HG03139 (cell line): ENCODE measurements at regions not wholly inside any gene's neighbourhood (a gene's known extent, or its start where the extent isn't known, plus 50 kb on each side); places are given as distances from the start of the nearest gene placed in this dataset.
A peak's percentile ranks its signal among the peaks of the same experiment; 100 is the strongest.

Experiments used
- ATAC-seq: cut with Tn5 transposase; IDR thresholded peaks from one replicate; pipeline ENCODE4 v1.9.1; 2021; ENCODE audit not compliant: unreplicated experiment

DNA sequence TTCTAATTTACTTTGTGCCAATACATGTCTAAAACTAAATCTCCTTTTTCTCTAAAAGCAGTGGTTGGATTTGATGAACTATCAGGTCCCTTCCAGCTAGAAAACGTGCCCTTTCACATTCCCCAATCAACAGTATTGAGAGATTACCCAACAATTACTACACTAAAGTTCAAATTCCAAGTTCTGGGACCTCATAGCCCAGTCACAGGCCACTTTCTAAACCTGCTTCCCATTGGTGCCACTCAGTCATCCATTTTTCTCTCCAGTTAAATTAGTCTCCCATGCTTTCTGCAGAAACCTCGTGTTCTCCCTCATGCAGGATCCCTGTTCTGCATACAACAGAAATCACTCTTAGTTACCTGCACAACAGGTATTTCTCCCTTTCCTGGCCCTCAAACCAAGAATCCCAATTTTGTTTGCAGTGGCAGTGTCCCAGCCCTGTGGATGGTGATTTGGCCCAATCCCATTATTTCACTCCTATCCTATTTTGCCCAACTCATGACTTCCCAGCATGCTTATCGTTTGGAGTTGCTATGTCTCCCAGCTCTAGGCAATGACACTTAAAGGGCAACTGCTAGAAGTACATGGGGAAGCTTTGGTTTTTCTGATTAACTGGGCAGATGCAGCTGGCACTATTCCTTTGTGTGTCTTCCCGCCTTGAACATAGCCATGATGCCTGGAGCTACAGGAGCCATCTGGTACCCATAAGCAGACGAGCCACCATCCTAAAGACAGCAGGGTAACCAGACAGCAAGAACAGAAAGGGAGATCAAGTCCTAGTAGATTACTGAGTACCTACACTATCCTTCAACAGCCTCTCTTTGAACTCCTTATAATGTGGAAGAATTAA is 224.2 kb downstream of the MINAR1 start:
- ATAC-seq: no peak

DNA sequence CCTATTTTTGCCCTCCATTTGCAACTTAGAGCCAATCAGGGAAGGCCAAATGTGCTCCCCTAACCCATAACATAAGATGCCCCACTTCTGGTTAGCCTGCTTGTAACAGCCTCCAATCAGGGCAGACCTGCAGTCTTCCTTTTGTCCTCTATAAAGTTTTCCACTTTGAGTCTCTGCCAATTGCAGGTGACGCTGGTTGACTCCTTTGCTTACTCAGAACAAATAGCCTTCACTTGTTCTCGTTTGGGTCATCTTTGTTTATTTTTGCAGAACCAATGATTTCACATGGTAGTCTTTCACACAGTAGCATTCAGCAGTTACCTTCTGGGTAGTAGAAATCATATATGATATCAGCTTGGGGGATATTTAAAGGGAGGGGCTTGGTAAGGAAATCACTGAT is 225.6 kb downstream of the MINAR1 start:
- no peak for ATAC-seq

DNA sequence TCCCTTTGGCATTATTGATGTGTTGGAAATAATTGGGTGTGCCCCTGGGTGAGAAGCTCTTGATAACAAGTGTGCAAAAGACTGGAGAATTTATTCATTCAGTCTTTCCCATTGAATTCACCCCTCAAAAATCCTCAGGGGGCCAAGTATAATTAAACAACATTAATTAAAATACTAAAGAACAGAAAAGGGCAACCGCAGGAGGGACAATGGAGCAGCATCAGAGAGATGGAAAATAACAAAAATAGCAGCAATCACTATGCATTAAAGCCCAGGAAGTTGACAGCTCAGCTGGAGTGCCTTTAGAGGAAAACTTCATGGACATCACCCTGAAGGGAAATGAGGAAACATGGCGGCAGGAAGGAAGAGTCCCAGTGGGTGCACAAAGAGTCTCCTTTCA is 227.6 kb downstream of the MINAR1 start:
- ATAC-seq: no peak

DNA sequence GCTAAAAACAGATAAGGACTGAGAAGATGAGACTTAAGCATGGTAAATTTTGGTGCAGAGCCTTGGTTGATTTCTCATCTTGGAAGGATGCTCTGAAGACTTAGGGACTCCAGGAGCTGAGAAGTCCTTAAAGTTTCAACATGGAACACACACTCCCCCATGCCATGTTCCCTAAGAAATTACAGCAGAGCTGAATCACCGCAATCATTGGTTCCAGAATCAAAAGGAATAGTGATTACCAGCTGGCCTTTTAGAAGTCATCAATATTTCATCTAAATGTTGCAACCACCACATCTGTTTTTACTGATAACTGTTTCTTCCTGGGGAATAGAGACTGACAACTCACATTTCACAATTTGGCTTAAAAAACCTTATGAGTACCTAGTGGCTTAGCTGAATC is 229.3 kb downstream of the MINAR1 start:
- no peak for ATAC-seq

DNA sequence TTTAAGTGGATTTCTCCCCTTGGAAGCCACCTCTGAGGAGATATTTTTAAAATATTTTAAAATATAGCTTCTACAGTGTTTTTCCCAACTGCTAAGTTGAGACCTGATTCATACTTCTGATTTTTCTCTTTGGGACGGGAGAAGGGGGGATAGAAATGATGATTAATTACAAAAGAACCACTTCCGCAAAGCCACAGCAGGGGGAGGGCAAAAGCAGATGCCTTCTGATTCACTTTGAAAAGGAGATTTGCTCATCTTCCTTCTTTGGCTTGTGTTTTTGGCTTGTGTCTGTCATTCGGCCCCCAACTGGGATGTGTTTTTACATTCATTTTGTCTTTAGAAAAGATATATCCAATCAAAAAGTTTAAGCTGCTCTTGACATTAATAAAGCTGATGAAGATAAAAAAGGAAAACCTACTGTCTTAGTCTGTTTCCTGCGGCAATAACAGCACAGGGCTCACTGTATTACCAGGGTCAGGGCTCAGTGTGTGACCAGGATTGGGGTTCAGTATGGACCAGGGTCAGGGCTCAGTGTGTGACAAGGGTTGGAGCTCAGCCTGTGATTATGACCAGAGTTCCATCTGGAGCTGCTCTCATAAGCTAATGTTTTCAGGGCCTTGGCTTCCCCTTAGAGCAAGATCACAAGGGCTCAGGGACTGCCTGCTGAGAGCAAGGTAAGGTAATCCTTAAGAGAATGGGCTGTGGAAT is 223.2 kb downstream of the MTHFS start:
- ATAC-seq: peak; percentile 68

DNA sequence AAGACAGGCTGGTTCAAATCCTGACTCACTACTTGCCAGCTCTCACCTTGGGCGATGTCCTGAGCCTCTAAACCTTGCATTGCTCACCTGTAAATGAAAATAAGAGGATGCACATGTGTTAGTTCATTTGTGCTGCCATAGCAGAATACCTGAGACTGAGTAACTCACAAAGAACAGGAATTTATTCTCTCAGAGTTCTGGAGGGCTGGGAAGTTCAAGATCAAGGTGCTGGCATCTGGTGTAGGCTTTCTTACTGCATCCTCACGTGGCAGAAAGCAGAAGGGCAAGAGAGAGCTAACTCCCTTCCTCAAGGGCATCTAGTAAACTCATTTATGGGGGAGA is 222.7 kb downstream of the MTHFS start:
- no peak for ATAC-seq

DNA sequence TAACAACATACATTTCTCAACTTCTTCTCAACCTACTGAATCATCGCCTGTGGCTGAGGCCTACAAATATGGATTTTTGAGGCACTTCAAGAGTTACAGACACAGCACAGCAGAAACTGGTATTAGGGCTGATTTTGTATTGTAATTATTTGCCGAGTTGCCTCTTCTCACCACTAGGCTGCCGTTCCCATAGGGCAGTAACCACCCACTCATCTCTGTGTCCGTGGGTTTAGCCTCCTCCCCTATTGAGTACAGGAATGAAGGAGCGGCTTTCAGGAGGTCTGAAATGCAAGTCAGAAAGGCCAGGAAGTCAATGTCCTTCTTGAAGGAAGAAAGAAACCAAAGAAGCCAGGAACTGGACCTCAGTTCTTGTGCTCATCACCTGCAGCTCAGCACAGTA is 220.8 kb downstream of the MTHFS start:
- no peak for ATAC-seq

DNA sequence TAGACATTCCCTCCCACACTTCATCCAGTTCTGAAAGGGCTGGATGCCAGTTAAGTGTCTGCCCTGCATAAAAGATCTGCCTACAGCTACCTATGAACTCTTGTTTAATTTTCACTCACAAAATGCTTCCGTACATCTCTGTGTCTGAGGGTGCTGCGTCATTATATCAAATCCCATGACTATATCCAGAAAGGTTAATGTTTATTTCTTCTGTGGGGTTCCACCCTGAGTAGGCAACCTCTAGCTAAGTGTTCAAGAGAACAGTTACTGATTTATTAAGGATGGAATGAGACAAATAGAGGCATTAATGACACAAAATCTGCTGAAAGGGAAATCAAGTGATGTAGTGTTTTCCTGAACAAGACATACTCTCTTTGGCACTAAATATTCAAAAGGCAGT is 220.2 kb downstream of the MTHFS start:
- no peak for ATAC-seq

DNA sequence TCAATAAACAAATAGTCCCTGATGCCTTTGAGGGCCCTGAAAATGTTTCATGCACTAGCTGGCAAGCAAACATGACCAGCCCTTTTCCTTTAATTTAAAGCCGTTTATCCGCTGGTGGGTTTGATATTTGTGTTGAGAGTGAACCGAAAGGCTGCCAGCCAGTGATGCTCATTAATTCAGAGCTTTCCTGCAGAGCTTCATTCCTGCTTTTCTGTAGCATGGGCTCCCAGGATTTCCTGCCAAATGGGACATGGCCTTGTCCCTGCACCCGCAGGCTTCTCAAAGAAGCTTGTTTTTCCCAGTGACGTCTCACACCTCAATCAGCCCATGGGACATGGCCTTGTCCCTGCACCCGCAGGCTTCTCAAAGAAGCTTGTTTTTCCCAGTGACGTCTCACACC is 219.6 kb downstream of the MTHFS start:
- no peak for ATAC-seq

DNA sequence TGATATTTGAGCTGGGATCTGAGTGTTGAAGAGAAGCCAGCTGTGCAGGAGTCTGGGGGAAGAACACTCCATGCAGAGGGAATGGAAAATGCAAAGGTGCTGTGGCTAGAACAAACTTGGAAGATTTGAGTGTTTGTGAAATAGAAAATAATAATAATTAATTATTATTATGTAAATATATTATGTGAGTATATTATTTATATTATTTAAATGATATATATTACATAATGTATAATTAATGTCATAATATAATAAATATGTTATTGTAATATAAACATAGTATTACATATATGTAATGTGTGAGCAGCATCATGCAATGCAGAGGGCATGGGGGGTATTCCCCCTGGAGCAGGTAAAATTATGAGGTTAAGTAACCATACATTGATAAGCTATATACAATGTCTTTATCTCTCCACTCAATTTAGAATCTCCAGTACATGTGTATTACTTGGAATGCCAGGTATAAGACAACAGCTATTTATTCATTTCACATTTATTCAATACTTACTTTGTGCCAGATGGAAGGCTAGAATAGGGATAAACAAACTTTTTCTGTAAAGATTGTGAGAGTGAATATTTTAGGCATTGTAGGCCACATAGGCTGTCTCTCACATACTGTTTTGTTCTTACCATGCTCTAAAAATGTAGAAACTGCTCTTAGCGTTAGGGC is 218.6 kb downstream of the MTHFS start:
- ATAC-seq: no peak

DNA sequence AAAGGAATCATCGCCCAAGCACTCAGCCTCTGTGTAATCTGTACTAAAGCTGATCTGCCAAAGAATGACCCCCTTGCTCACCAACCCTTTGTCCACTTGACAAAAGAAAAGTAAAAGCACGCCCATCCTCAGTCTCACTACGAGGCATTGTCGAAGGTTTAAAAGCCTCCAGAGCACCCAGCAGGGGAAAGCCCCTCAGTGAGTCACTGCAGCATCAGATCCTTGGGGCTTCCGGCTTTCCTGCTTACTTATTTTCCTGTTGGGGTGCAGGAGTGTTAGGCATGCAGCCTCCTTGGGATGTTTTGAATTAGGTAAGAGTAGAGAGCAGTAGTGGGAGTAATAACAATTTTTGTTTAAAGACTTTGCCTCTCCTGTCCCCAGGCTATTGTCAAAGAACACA is 216.1 kb downstream of the MTHFS start:
- no peak for ATAC-seq

DNA sequence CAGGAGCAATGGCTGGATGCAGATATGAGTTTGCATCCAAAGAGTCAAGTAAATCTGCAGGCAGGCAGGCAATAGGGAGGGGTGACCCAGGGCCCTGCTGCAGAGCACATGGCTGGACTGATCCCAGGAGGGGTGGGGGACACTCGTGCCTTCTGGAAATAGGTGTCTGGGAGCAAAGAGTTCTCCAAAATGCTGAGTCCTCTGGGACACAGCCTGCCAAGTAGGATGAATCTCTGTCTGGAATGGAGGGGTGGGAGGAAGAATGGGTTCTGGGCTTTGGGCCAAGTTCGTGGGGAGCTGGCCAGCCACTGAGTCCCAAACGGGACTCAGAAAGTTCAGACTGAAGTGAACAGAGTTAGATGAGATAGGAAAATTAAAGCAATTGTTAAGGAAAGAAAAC is 214.5 kb downstream of the MTHFS start:
- no peak for ATAC-seq

DNA sequence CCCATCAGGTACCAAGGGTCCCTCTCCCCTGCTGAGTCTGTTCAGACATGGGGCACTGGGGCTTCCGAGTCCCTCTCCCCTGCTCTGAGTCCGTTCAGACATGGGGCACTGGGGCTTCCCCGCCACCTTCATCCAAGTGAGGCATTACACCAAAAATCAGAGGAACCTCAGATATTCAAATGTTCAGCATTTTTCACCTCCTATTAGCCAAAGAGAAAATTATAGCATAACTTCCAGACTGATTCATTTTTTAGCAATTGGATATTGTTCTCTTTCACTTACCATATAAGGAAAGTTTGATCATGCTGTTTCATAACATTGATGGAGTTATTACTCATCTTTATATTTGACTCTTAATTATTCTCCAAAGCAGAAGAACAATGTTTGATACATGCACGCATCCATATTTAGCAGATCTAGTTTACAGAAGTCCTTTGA is 213.9 kb downstream of the MTHFS start:
- ATAC-seq: no peak

DNA sequence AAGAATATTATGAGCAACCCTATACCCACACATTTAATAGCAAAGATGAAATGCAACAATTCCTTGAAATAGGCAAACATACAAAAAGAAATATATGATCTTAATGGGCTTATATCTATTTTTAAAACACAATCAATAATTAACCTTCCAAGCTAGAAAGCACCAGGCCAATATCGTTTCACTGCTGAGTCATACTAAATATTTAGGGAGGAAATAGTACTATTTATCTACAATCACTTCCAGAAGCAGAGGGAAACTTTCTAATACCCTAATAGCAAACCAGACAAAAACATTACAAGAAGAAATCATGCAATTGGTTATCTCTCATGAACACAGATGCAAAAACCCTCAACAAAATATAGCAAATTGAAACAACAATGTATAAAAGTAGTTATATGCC is 207.8 kb downstream of the MTHFS start:
- ATAC-seq: no peak

DNA sequence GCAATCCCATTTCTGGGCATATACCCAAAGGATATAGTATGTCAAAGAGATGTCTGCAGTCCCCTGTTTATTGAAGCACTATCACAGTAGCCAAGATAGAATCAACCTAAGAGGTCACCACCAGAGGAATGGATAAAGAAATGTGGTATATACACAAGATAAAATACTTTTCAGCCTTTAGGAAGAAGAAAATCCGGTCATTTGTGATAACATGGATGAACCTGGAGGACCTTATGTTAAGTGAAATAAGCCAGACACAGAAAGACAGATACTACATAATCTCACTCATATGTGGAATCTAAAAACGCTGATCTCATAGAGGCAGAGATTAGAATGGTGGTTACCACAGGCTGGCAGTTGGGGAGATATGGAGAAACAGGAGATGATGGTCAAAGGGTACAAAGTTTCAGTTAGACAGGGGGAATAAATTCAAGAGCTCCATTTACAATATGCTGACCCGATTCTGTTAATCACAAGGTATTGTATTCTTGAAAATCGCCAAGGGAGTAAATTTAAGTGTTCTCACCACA is 195.8 kb downstream of the MTHFS start:
- no peak for ATAC-seq

DNA sequence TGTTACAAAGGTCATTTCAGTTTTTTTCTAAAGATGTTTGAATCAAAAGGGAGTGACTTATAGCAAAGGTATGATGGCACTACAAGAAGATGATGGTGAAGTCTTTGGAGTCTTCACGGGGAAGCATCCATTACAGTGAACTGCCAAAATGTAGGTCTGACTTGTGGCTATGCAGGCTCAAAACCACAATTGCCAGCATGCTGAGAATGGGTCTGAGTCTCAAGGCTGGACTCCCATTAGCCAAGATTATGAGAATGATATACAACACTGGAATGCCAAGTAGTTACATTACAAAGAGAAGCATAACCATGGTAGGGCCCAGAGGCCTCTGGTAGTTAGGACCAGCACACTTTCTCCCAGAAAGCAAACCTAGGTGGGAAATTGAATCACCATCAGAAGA is 194.2 kb downstream of the MTHFS start:
- ATAC-seq: no peak

DNA sequence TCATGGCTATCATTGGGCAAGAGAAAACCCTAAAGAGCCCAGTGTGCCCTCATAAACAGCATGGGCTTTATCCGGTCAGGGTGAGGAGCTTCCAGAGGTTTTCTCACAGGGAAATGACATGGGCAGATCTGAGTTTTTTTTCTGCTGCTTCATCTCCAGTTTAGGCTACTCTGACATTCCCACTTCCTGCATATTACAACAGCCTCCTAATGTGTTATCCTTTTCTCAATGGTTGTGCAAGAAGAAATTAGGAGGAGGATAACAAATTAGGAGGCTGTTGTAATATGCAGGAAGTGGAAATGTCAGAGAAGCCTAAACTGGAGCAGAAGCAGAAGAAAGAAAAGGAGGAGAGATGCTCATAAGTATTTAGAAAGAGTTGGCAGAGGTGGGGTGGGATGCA is 175.6 kb downstream of the MTHFS start:
- ATAC-seq: no peak

DNA sequence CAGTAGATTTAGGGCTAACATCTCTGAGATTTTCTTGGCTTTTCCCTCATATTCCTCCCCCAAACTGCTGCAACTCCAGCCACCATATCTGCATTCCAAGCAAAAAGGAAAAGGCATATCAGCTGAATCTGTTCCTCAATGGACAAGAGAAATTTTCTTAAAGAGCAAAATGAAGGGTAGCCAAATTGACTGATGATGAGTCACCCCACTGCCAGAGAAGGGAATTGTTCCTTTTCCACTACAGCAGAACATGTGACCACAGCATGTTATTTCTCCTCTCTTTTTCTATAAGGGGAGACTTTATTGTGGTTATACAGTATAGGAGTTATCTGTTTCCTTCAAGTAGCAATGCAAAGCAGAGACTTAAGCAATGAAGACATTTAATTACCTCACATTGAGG is 172.5 kb downstream of the MTHFS start:
- ATAC-seq: no peak

DNA sequence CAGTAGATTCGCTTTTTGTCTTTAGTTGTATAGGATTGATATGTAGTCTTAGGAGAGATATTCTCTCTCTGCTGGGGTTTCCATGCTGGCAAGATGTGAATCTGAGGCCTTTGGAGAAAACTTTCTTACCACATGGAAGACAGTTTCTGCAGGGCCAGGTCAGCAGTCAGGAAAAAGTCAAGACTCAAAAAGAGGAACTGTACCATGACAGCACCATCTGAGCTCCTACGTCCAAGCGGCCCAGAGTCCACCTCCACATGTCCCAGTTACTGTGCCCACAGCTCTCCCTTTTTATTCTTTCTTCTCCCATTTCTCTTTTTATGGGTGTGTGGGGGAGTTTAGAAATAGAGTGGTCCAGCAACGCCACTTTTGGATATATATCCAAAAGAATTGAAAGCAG is 172.0 kb downstream of the MTHFS start:
- ATAC-seq: no peak

DNA sequence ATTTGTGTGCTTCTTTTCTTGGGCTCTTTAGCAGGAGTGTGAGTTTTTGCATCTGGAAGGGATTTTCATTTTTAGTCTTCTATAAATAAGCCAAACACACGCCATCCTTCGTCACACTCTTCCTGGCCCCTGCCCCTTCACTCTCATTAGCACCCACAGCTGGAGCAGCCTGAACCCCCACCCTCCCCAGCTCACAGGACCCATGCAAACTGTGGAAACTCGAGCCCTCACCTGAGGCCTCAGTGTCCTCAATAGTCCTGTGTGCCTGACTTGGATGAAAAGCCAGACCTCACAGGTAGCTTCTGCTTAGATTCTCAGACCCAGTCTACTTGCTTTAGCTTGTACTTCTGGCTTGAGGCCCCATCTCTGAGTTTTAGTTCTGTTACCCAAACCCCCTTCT is 167.9 kb downstream of the MTHFS start:
- ATAC-seq: no peak

DNA sequence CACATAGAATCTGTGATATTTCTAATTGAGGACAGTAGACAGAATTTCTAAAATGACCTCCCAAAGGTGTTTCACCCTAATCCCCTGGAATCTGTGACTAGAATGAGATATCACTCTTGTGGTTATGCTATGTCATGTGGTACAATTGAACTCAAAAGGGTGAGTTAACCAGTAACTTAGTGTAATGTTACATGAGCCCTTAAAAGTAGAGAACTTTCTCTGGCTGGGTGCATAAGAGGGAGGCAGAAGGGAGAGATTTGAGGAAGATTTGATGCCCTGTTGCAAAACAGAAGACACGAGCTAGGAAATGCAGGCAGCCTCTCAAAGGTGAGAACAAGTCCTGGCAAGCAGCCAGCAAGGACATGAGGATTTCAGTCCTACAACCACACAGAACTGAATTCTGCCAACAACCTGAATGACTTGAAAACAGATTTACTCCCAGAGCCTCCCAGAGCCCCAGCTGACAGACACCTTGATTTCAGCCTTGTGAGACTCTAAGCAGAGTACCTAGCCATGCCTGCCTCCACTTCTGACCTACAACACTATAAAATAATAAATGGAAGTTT is 160.3 kb downstream of the MTHFS start:
- ATAC-seq: no peak

DNA sequence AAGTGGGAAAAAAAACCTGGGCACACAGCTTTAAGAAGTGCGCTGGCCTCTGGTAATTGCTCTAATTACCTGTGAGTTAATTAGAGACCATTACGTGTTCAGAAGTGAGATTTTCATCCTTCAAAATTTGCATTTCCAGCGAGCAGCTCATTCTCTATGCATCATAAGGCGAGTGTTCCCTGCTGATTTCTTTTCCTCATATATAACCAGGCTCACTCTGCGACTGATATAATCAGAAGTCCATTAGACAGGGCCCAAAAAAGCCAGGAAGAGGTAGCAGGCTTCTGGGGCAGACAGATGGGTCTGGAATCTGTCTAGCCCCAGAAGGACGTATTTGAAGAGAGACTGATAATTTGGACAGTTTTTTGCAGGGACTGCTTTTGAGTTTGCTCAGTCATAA is 158.7 kb downstream of the MTHFS start:
- no peak for ATAC-seq
